HPDE6-E6E7 (cell line): ENCODE measurements at regions not wholly inside any gene's neighbourhood (a gene's known extent, or its start where the extent isn't known, plus 50 kb on each side); places are given as distances from the start of the nearest gene placed in this dataset.

ENCODE experiments used
- DNase-seq: peaks from one replicate; pipeline ENCODE4 v3.0.0; 2011; ENCODE audit warnings: missing footprints; ENCODE audit errors: extremely low spot score

DNA sequence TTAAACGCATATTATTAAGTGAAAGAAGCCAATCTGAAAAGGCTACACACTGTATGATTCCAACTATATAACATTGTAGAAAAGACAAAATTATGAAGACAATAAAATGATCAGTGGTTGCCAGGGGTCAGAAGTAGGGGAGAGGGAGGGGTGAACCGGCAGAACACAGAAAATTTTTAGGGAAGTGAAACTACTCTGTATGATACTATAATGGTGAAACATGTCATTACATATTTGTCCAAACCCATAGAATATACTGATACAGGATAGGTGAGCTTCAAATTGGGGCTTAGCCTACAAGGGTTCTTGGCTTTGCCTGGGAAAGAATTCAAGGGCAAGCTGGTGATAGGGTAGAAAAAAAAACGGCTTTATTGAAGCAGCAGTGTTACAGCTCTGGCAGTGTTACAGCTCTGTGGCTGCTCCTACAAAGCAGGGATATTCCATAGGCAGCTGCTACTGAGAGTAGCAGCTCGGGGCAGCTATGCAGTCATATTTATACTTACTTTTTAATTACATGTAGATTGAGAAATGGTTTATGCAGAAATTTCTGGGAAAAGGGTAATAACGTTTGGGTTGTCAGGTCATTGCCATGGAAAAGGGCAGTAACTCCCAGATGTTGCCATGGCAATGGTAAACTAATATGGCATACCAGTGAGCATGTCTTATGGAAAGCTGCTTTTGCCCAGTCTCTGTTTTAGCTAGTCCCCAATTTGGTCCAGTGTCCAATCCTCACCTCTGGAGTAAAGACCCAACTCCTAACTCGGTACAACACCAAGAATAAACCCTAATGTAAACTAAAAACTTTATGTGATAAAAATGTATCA lies 125.1 kb upstream of the SLC25A36 start:
- DNase-seq, result no peak

GRCh38 chr3:140821493-140821892 lies 120.1 kb upstream of the SLC25A36 start:
- DNase-seq, result no peak

- no peak for DNase-seq
These were observed 119.1 kb upstream of the SLC25A36 start for GRCh38 chr3:140822401-140823047.

DNA sequence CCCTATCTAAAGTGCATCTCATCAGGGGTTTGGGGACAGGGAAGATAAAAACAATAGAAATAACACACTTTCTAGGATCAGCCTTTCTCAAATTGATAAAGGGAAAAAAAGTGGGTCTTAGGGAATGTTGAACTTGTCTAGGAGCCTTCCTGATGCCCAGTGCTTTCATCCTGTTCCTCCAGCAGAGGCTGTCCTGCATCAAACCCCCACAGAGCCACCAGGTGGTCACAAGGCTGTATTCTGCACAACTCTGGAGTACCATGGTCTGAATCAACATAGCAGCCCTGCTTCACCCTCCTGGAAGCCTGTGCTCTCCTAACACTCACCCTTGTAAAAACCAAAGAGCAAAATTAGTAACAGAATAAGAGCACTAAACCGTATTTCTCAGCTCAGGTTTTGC lies 118.5 kb upstream of the SLC25A36 start:
- DNase-seq, result no peak

DNA sequence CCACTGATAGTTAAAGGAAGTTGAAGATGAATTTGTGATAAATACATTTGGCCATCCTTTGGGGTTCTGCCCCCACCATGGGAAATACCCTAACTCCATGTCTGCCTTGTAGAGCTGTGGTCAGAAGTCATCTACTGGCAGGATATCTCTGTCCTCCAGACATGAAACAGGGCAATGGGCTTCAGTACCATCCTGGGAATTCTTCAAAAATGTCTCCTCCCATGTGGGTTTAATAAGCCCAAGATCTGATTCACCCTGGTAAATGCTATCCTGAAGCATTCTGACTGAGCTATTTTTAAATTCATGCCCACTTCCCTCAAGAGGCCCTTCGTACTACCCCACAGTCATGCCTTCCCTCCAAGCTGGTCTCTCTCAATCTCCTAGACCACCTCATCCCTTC lies 113.7 kb upstream of the SLC25A36 start:
- no peak for DNase-seq

DNA sequence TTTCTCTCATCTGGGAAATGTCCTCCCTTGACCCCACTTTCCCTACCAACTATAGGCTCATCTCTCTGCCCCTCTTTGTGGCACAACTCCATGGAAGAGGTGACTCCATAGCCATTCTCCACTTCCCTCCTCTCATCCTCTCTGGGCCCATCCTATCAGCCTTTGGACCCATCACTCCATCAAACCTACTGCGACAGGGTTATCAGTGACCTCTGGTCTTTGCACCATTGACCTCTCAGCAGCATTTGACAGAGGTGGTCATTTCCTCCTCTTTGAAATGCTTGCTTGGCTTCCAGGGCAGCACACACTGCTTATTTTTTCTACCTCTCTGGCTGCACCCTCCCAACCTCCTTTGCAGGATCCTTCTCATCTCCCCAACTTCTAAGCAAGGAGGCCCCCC lies 113.1 kb upstream of the SLC25A36 start:
- no peak for DNase-seq

DNA sequence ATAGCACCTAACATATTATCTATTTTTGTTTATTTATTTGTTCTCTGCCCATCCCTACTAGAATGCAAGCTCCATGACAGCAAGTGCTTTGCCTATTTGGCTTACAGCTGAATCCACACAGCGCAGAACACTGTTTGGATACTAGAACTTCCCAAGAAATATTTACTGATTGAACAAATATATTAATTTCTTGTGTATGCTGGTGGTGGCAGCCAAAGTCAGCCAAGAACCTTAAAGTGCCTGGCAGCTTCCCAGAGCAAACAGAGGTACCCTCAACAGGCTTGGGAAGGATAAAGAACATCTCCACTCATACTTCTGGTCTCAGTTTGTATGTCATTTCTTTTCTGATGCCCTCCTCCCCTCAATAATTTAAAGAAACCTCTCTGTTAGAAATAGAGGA lies 111.8 kb upstream of the SLC25A36 start:
- DNase-seq, result no peak

GRCh38 chr3:140830391-140830790 lies 111.2 kb upstream of the SLC25A36 start:
- DNase-seq, result no peak

- DNase-seq, result no peak
These were observed 108.8 kb upstream of the SLC25A36 start for GRCh38 chr3:140832883-140833282.

GRCh38 chr3:140834266-140835037 lies 107.2 kb upstream of the SLC25A36 start:
- no peak for DNase-seq

GRCh38 chr3:140842984-140843649 lies 98.5 kb upstream of the SLC25A36 start:
- no peak for DNase-seq

DNA sequence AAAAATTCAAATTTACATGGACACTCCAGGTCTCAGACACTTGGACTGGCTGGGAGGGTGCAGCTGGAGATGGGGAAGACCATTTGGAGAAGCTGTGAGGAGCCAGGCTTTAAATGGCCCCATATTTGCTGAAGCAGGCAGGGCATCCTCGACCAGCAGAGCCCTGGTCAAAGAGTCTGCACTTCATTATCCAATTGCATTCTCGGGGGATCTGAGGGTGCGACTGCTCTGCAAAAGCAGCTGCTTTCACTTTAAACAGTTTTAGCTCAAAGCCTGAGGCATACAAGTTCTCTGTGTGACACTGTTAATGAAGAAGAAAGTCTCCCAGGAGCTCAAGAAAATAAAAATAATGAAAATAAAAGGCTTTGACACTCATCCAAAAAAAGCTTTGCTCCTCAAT lies 98.0 kb upstream of the SLC25A36 start:
- no peak for DNase-seq

DNA sequence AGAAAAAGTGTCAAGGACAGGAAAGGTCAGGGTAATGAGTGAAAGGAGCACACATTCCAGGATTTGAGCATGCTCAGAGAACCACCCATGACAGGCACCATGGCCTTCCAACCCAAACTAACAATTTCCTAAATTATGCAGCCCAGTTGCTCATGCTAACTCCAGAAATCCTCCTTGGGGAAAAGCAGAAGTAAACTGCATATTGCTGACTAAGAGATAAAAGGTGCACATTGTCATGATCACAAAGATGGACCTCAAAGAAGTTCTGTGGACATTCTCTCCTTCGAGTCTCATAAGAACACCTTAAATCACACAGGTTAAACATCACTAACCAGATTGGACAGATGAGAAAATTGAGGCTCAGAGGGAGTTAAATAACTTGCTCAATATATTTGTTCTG lies 97.6 kb upstream of the SLC25A36 start:
- DNase-seq, result no peak

DNA sequence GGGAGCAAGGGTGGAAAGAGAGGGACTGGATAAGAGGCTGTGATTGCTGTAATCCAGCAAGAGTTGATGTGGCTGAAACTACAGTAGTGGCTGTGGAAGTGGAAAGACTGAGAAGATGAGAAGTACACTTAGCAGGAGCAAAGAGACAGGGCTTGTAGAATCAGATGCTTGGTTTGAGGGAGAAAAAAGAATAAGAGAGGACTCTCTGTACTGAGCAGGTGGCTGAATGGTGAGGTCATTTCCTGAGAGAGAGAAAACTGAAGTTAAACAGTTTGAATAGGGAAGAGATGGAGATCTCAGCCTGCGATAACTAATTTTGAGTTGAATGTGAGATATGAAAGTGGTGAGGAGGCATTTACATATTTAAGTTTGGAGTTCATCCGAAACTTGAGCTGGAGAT lies 95.8 kb upstream of the SLC25A36 start:
- DNase-seq, result no peak

DNA sequence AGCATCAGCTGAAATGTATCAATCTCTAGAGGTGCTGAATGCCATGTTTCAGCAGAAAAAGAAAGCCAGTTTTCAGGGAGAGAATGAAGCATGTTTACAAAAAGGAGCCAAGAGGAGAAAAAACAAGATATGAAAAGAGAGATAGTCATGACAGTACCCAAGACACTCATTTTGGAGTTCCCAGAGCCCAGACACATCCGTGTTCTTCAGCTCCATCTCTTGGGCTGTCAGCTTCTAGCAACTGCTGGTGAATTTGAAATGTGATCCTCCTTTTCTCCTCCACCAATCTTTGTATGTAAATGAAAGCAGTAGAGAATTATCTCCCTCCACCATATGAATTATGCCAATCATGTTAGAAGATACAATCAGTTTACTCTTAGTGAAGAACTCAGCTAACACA lies 93.0 kb upstream of the SLC25A36 start:
- DNase-seq, result no peak

GRCh38 chr3:140850210-140850955 lies 91.3 kb upstream of the SLC25A36 start:
- DNase-seq, result no peak

- no peak for DNase-seq
These were observed 86.7 kb upstream of the SLC25A36 start for GRCh38 chr3:140854961-140855360.

GRCh38 chr3:140856905-140857304 lies 84.7 kb upstream of the SLC25A36 start:
- DNase-seq, result no peak

DNA sequence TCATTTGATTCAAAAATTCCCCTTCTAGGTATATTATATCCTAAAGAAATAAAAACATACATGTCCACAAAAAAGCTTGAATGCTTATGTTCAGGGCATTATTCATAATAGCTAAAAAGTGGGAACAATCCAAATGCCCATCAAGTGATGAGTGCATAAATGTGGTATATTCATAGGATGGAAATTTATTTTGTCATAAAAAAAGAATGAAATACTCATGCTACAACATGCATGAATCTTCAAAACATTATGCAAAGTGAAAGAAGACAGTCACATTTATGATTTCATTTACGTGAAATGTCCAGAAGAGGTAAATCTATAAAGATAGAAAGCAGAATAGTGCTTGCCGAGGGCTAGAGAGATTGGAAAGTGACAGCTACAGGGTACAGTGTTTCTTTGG lies 83.6 kb upstream of the SLC25A36 start:
- DNase-seq, result no peak

GRCh38 chr3:140859592-140860336 lies 81.9 kb upstream of the SLC25A36 start:
- DNase-seq, result no peak

DNA sequence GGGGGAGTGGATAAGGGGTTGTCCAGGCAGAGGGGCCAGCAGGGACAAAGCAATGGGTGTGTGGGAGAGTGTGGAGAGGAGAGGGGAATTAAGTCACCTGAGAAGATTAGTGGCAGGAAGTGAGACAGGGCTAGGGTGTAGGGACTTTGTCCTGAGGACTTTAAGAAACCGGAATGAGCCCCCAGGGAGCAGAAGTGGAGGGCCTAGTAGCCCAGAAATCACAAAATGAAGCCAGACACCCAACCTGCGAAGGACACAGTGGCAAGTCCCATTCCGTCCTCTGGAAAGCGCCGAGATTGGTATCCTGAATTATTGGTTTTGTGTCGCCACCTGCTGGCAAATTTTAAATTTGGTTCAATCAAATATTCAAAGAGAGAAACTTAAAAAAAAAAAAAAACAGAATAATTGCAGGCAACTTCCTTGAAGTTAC lies 78.0 kb upstream of the SLC25A36 start:
- DNase-seq, result peak; percentile 23
